ENCODE measurements at regions not wholly inside any gene's neighbourhood (a gene's known extent, or its start where the extent isn't known, plus 50 kb on each side); places are given as distances from the start of the nearest gene placed in this dataset.

GRCh38 chr9:108552459-108553040, 303.2 kb downstream of the ACTL7B start:
- ChIA-PET POLR2A (no interaction called here), CTCF (no interaction called here)
- no peak for DNase-seq
- H3K9me3 Mint-ChIP-seq (ENCODE audit: unreplicated experiment): no peaks in the 10 kb centered on the region
- no peaks in the 10 kb centered on the region for H3K36me3 Mint-ChIP-seq (ENCODE audit: insufficient read depth, unreplicated experiment)
- no peaks in the 10 kb centered on the region for H3K9me3 ChIP-seq
- no TSS peak for BruUV-seq (replicated peaks)
- intact Hi-C loops (cut with micrococcal nuclease; ENCODE audit: unreplicated experiment): no loop called here
- no peak overlapping the region for H3K4me3 Mint-ChIP-seq (ENCODE audit: unreplicated experiment)
- no peak for TF ChIP-seq CTCF (IDR thresholded peaks at IDR 0.05; ENCODE audit: insufficient read depth in 1 of 2, low read depth in 1 of 2, low read length in 1 of 2, severe bottlenecking in 1 of 2, unreplicated experiment in 1 of 2)
- H3K4me1 ChIP-seq: no peaks in the 10 kb centered on the region
- H3K36me3 ChIP-seq (ENCODE audit: control insufficient read depth, insufficient read depth, low read length): no peaks in the 10 kb centered on the region
- no peak overlapping the region for H3K27ac Mint-ChIP-seq (ENCODE audit: unreplicated experiment)
- no peaks in the 10 kb centered on the region for H3K4me1 Mint-ChIP-seq (ENCODE audit: low read depth, unreplicated experiment)
- no peaks in the 10 kb centered on the region for H3K27me3 ChIP-seq (replicated peaks; ENCODE audit: control insufficient read depth, insufficient read depth, low read length)
- H3K4me3 ChIP-seq (ENCODE audit: low read depth, low read length): no peak overlapping the region
- H3K27me3 Mint-ChIP-seq (ENCODE audit: insufficient read depth, unreplicated experiment): no peaks in the 10 kb centered on the region

- no peaks in the 10 kb centered on the region for H3K4me1 ChIP-seq
- H3K4me3 ChIP-seq (ENCODE audit: low read depth, low read length): no peak overlapping the region
- no peaks in the 10 kb centered on the region for H3K9me3 Mint-ChIP-seq (ENCODE audit: unreplicated experiment)
- POLR2A ChIA-PET: no interaction called here
- H3K4me3 Mint-ChIP-seq (ENCODE audit: unreplicated experiment): no peak overlapping the region
- no peaks in the 10 kb centered on the region for H3K36me3 Mint-ChIP-seq (ENCODE audit: insufficient read depth, unreplicated experiment)
- no peak overlapping the region for H3K27ac Mint-ChIP-seq (ENCODE audit: unreplicated experiment)
- H3K4me1 Mint-ChIP-seq (ENCODE audit: low read depth, unreplicated experiment): no peaks in the 10 kb centered on the region
- no peaks in the 10 kb centered on the region for H3K27me3 ChIP-seq (replicated peaks; ENCODE audit: control insufficient read depth, insufficient read depth, low read length)
- no peak for DNase-seq
- no peaks in the 10 kb centered on the region for H3K9me3 ChIP-seq
- no peak for TF ChIP-seq CTCF (IDR thresholded peaks at IDR 0.05; ENCODE audit: insufficient read depth in 1 of 2, low read depth in 1 of 2, low read length in 1 of 2, severe bottlenecking in 1 of 2, unreplicated experiment in 1 of 2)
- no TSS peak for BruUV-seq (replicated peaks)
- CTCF ChIA-PET: no interaction called here
- intact Hi-C loops (cut with micrococcal nuclease; ENCODE audit: unreplicated experiment): no loop called here
- no peaks in the 10 kb centered on the region for H3K27me3 Mint-ChIP-seq (ENCODE audit: insufficient read depth, unreplicated experiment)
- no peaks in the 10 kb centered on the region for H3K36me3 ChIP-seq (ENCODE audit: control insufficient read depth, insufficient read depth, low read length)
These were observed 304.6 kb downstream of the ACTL7B start for GRCh38 chr9:108551030-108551841.

- intact Hi-C loops (cut with micrococcal nuclease; ENCODE audit: unreplicated experiment): no loop called here
- H3K9me3 ChIP-seq: no peaks in the 10 kb centered on the region
- TF ChIP-seq CTCF (IDR thresholded peaks at IDR 0.05; ENCODE audit: insufficient read depth in 1 of 2, low read depth in 1 of 2, low read length in 1 of 2, severe bottlenecking in 1 of 2, unreplicated experiment in 1 of 2): no peak
- no peak overlapping the region for H3K4me3 Mint-ChIP-seq (ENCODE audit: unreplicated experiment)
- no peak overlapping the region for H3K4me3 ChIP-seq (ENCODE audit: low read depth, low read length)
- no peak overlapping the region for H3K27ac Mint-ChIP-seq (ENCODE audit: unreplicated experiment)
- H3K4me1 ChIP-seq: no peaks in the 10 kb centered on the region
- H3K27me3 ChIP-seq (replicated peaks; ENCODE audit: control insufficient read depth, insufficient read depth, low read length): no peaks in the 10 kb centered on the region; the same call in 1 of the 2 replicates
- DNase-seq: no peak
- no peaks in the 10 kb centered on the region for H3K9me3 Mint-ChIP-seq (ENCODE audit: unreplicated experiment)
- H3K36me3 Mint-ChIP-seq (ENCODE audit: insufficient read depth, unreplicated experiment): no peaks in the 10 kb centered on the region
- no TSS peak for BruUV-seq (replicated peaks)
- ChIA-PET POLR2A (no interaction called here), CTCF (no interaction called here)
- H3K4me1 Mint-ChIP-seq (ENCODE audit: low read depth, unreplicated experiment): no peaks in the 10 kb centered on the region
- no peaks in the 10 kb centered on the region for H3K36me3 ChIP-seq (ENCODE audit: control insufficient read depth, insufficient read depth, low read length)
- H3K27me3 Mint-ChIP-seq (ENCODE audit: insufficient read depth, unreplicated experiment): no peaks in the 10 kb centered on the region
These were observed 305.7 kb downstream of the ACTL7B start for GRCh38 chr9:108550106-108550505.

All from Caco-2 (cell line).